SK-N-MC (cell line): ENCODE measurements at regions not wholly inside any gene's neighbourhood (a gene's known extent, or its start where the extent isn't known, plus 50 kb on each side); places are given as distances from the start of the nearest gene placed in this dataset.

Source experiments
- DNase-seq: peaks from one replicate; pipeline ENCODE4 v3.0.0-alpha.2; 2011; ENCODE audit warnings: low read depth, low spot score
- H3K27ac ChIP-seq: fragments of 200-600 bp; sonication (generic); 2 replicates; pipeline ENCODE4 v1.5.1; 2016; ENCODE audit warnings: mixed run types
- H3K36me3 ChIP-seq: fragments of 200-600 bp; sonication (generic); 2 replicates; pipeline ENCODE4 v1.6.1; 2017; ENCODE audit warnings: antibody characterized with exemption, low read length, mixed read lengths; ENCODE audit not compliant: insufficient read depth
- H3K4me3 ChIP-seq: fragments of 200-600 bp; sonication (generic); 2 replicates; pipeline ENCODE4 v1.5.1; 2016
- H3K9ac ChIP-seq: fragments of 200-600 bp; sonication (generic); 2 replicates; pipeline ENCODE4 v1.8.0; 2017; ENCODE audit warnings: mixed run types, mixed read lengths; ENCODE audit not compliant: insufficient read length
- H3K9me3 ChIP-seq: fragments of 200-600 bp; sonication (generic); 2 replicates; pipeline ENCODE4 v1.6.1; 2017; ENCODE audit warnings: low read depth, mild to moderate bottlenecking, antibody characterized with exemption, low read length, moderate library complexity, mixed read lengths
- EZH2 ChIP-seq: fragments of 200-600 bp; sonication (generic); IDR thresholded peaks from one replicate; pipeline ENCODE4 v1.6.1; 2017; ENCODE audit warnings: antibody characterized with exemption
- FOXP2 ChIP-seq: optimal IDR thresholded peaks from 2 replicates; pipeline ENCODE3; 2011; ENCODE audit warnings: mild to moderate bottlenecking, moderate library complexity; ENCODE audit not compliant: insufficient read depth; ENCODE audit errors: extremely low read length, control extremely low read depth
- POLR2AphosphoS5 ChIP-seq: IDR thresholded peaks from 2 replicates; pipeline ENCODE4 v1.6.1; 2012; ENCODE audit warnings: mild to moderate bottlenecking, low read depth, low read length, borderline replicate concordance

- TF ChIP-seq FOXP2 (no peak), POLR2AphosphoS5 (no peak), EZH2 (no peak)
- no peak overlapping the region for H3K27ac ChIP-seq
- no peak for DNase-seq
- no peaks in the 10 kb centered on the region for H3K9me3 ChIP-seq
- H3K9ac ChIP-seq, result no peak overlapping the region
- no peak overlapping the region for H3K4me3 ChIP-seq
- H3K36me3 ChIP-seq, result no peaks in the 10 kb centered on the region
Measured at GRCh38 chr11:24082860-24083259, 414.0 kb upstream of the LUZP2 start.

GRCh38 chr11:24084956-24085355, 411.9 kb upstream of the LUZP2 start:
- Histone ChIP-seq H3K9me3 (no peaks in the 10 kb centered on the region), H3K4me3 (no peak overlapping the region), H3K36me3 (no peaks in the 10 kb centered on the region), H3K9ac (no peak overlapping the region), H3K27ac (no peak overlapping the region)
- no peak for DNase-seq
- no peak for TF ChIP-seq POLR2AphosphoS5
- TF ChIP-seq FOXP2, result no peak
- TF ChIP-seq EZH2, result no peak

GRCh38 chr11:24086921-24087320, 409.9 kb upstream of the LUZP2 start:
- no peak for DNase-seq
- Histone ChIP-seq H3K27ac (no peak overlapping the region), H3K4me3 (no peak overlapping the region), H3K9me3 (no peaks in the 10 kb centered on the region), H3K36me3 (no peaks in the 10 kb centered on the region), H3K9ac (no peak overlapping the region)
- TF ChIP-seq POLR2AphosphoS5 (no peak), EZH2 (no peak), FOXP2 (no peak)

- no peaks in the 10 kb centered on the region for H3K36me3 ChIP-seq
- no peak overlapping the region for H3K4me3 ChIP-seq
- H3K27ac ChIP-seq, result no peak overlapping the region
- H3K9me3 ChIP-seq, result no peaks in the 10 kb centered on the region
- no peak overlapping the region for H3K9ac ChIP-seq
- DNase-seq, result no peak
- TF ChIP-seq POLR2AphosphoS5 (no peak), EZH2 (no peak), FOXP2 (no peak)
Measured at GRCh38 chr11:24091594-24091993, 405.3 kb upstream of the LUZP2 start.

- Histone ChIP-seq H3K27ac (no peak overlapping the region), H3K9me3 (no peaks in the 10 kb centered on the region), H3K9ac (no peak overlapping the region), H3K4me3 (no peak overlapping the region), H3K36me3 (no peaks in the 10 kb centered on the region)
- no peak for TF ChIP-seq POLR2AphosphoS5
- TF ChIP-seq FOXP2, result no peak
- TF ChIP-seq EZH2, result no peak
- DNase-seq, result no peak
Measured at GRCh38 chr11:24093375-24093774, 403.5 kb upstream of the LUZP2 start.

- DNase-seq, result no peak
- TF ChIP-seq EZH2 (no peak), FOXP2 (no peak), POLR2AphosphoS5 (no peak)
- Histone ChIP-seq H3K36me3 (no peaks in the 10 kb centered on the region), H3K9me3 (no peaks in the 10 kb centered on the region), H3K27ac (no peak overlapping the region), H3K4me3 (no peak overlapping the region), H3K9ac (no peak overlapping the region)
Measured at GRCh38 chr11:24108609-24109008, 388.2 kb upstream of the LUZP2 start.

- TF ChIP-seq POLR2AphosphoS5, result no peak
- TF ChIP-seq EZH2, result no peak
- no peak for TF ChIP-seq FOXP2
- Histone ChIP-seq H3K4me3 (no peak overlapping the region), H3K9ac (no peak overlapping the region), H3K27ac (no peak overlapping the region), H3K9me3 (no peaks in the 10 kb centered on the region), H3K36me3 (no peaks in the 10 kb centered on the region)
- no peak for DNase-seq
Measured at GRCh38 chr11:24122291-24122690, 374.6 kb upstream of the LUZP2 start.

GRCh38 chr11:24124876-24125275, 372.0 kb upstream of the LUZP2 start:
- H3K4me3 ChIP-seq, result no peak overlapping the region
- TF ChIP-seq EZH2 (no peak), POLR2AphosphoS5 (no peak), FOXP2 (no peak)
- no peaks in the 10 kb centered on the region for H3K36me3 ChIP-seq
- DNase-seq, result no peak
- H3K9ac ChIP-seq, result no peak overlapping the region
- H3K27ac ChIP-seq, result no peak overlapping the region
- no peaks in the 10 kb centered on the region for H3K9me3 ChIP-seq

GRCh38 chr11:24131698-24132097, 365.2 kb upstream of the LUZP2 start:
- Histone ChIP-seq H3K27ac (no peak overlapping the region), H3K9ac (no peak overlapping the region), H3K4me3 (no peak overlapping the region), H3K36me3 (no peaks in the 10 kb centered on the region), H3K9me3 (no peaks in the 10 kb centered on the region)
- no peak for DNase-seq
- TF ChIP-seq POLR2AphosphoS5 (no peak), FOXP2 (no peak), EZH2 (no peak)
